Fibroblast of skin of scalp (primary cell): ENCODE measurements at regions not wholly inside any gene's neighbourhood (a gene's known extent, or its start where the extent isn't known, plus 50 kb on each side); places are given as distances from the start of the nearest gene placed in this dataset.
"Not testable (repeated sequence)": the region's sequence is repeated elsewhere in the genome, so short reads cannot be mapped to it uniquely, and the experiment has no call there.

Experiments
- DNase-seq: peaks from one replicate; pipeline ENCODE4 v3.0.0-alpha.2; 2013

- no peak for DNase-seq
Measured at GRCh38 chr11:60592601-60593000, 77.4 kb downstream of the MS4A13 start.

GRCh38 chr11:60594998-60595642, 79.9 kb downstream of the MS4A13 start:
- DNase-seq: no peak

- no peak for DNase-seq
Measured at GRCh38 chr11:60607483-60607882, 91.9 kb upstream of the MS4A8 start.

- no peak for DNase-seq
Measured at GRCh38 chr11:60609632-60610031, 89.8 kb upstream of the MS4A8 start.

- no peak for DNase-seq
Measured at GRCh38 chr11:60610702-60611101, 88.7 kb upstream of the MS4A8 start.

GRCh38 chr11:60615497-60615896, 83.9 kb upstream of the MS4A8 start:
- DNase-seq: no peak

- DNase-seq: not testable (repeated sequence)
Measured at GRCh38 chr11:60621940-60622339, 77.5 kb upstream of the MS4A8 start.

GRCh38 chr11:60622776-60623175, 76.6 kb upstream of the MS4A8 start:
- not testable (repeated sequence) for DNase-seq

GRCh38 chr11:60625262-60625661, 74.2 kb upstream of the MS4A8 start:
- peak; percentile 38 for DNase-seq

- DNase-seq: no peak
Measured at GRCh38 chr11:60629399-60629798, 70.0 kb upstream of the MS4A8 start.

- DNase-seq: no peak
Measured at GRCh38 chr11:60631944-60632343, 67.5 kb upstream of the MS4A8 start.

- no peak for DNase-seq
Measured at GRCh38 chr11:60633645-60634044, 65.8 kb upstream of the MS4A8 start.

- no peak for DNase-seq
Measured at GRCh38 chr11:60634126-60634525, 65.3 kb upstream of the MS4A8 start.

- DNase-seq: no peak
Measured at GRCh38 chr11:60641940-60642339, 57.5 kb upstream of the MS4A8 start.

- no peak for DNase-seq
Measured at GRCh38 chr11:60647087-60647486, 52.3 kb upstream of the MS4A8 start.
